ENCODE measurements at regions not wholly inside any gene's neighbourhood (a gene's known extent, or its start where the extent isn't known, plus 50 kb on each side); places are given as distances from the start of the nearest gene placed in this dataset.

- no peak for DNase-seq
Measured at GRCh38 chr3:165283328-165283727, 87.1 kb upstream of the SLITRK3 start.

- DNase-seq: no peak
Measured at GRCh38 chr3:165279471-165279870, 83.3 kb upstream of the SLITRK3 start.

- DNase-seq: no peak
Measured at GRCh38 chr3:165273411-165273810, 77.2 kb upstream of the SLITRK3 start.

DNA sequence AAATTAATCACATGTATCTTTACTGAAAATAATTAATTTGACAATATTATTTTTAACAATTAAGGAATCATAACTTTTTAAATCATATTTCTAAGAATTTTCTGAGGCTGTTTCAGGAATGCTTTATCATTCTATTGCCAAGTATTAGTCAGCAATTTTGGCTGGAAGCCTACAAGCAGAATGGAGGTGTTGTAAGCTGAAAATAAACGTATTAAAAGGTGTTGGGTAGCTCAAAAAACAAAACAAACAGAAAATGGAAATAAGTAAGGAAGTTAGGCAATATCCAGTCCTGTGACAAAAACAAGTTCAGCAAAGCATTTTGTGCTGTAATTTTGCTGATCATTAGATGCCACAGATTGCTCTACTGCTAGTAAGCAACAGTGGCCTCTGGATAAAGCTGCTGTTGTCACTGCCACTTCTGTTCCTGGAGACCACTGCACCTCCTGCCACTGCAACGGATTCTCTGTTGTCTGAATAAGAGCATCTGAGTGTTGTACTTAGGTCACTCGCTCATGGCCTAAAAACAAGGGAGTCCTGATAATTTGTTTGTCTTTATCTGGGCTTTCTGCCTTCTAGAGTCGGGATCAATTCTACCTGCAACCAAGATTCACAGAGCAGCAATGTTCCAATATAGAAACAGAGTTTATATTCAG lies 63.5 kb upstream of the SLITRK3 start:
- no peak for DNase-seq

DNA sequence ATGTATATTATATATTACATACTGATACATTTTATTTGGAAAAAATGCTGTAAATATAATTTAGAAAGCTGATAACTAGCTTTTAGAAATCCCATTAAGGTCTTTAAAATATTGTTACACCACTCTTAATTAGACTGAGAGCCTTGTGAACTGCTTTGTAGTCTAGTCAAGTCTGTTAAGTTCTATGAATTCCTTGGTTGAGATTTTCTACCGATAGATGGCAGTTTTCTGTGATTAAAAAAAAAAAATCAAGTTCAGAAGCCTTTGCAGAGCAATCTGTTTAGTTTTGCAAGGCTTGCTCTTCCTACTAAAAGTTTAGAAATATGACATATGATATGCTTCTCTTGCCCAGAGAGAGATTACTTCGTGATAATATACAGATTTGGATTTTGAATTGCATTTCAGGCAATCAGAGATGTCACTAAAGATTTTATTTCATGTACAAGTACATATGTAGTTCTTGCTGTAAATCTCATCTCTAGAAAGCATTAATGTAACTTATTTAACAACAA lies 60.4 kb upstream of the SLITRK3 start:
- no peak for DNase-seq

GRCh38 chr3:165254812-165255211 lies 58.6 kb upstream of the SLITRK3 start:
- DNase-seq: peak; percentile 36
